Activated naive CD4-positive, alpha-beta T cell treated with anti-CD3 and anti-CD28 coated beads, Interleukin-2, amount 50 U/mL, for 16 hours (primary cell): ENCODE measurements at regions not wholly inside any gene's neighbourhood (a gene's known extent, or its start where the extent isn't known, plus 50 kb on each side); places are given as distances from the start of the nearest gene placed in this dataset.

ENCODE experiments used
- DNase-seq: peaks from one replicate; pipeline ENCODE4 v3.0.0-alpha.2; 2020

GRCh38 chr1:87938631-87939030 is 610.0 kb downstream of the LMO4 start:
- DNase-seq: no peak

GRCh38 chr1:87939444-87939843 is 610.8 kb downstream of the LMO4 start:
- no peak for DNase-seq

- no peak for DNase-seq
These were observed 611.7 kb downstream of the LMO4 start for GRCh38 chr1:87940421-87940820.

- no peak for DNase-seq
These were observed 612.8 kb downstream of the LMO4 start for GRCh38 chr1:87941337-87941946.

DNA sequence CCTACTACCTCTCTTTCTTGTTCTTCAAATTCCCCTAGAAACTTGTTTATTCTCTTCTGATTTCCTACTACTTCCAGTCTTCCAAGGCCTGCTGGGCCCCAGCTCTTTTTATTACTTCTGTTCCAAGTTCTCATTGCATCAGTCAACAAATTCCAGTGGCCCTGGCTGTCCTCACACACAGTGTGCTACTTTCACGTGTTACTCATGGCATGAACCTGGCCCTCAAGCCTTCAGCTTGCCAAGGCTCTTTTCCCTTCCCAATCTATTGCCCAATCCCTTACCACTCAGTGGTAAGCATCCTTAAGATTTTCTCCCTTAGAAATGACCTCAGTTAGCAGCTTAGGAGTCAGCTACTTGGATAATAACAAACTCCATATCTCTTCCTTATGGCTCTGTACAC is 613.5 kb downstream of the LMO4 start:
- no peak for DNase-seq

DNA sequence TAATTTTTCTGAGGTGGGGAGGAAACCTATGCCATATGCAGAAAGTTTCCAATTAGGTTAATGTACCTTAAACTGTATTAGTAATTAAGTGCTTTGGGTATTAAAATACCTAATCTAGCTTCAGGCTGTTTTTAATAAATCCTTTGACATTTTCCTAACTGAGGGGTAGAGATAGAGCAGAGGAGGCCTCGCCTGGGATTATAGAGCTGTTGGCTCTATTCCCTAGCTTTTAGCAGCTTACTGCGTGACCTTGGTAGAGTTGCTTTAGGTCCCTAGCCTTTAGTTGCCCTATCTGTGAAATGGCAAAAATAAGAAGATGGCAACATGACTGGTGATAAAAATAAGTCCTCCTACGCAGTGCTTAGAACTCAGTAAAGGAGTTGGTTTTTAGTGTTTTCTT is 621.0 kb downstream of the LMO4 start:
- no peak for DNase-seq

GRCh38 chr1:87950369-87950768 is 621.7 kb downstream of the LMO4 start:
- no peak for DNase-seq

GRCh38 chr1:87951409-87951808 is 622.7 kb downstream of the LMO4 start:
- no peak for DNase-seq

GRCh38 chr1:87951852-87952251 is 623.2 kb downstream of the LMO4 start:
- DNase-seq: no peak

GRCh38 chr1:87953121-87953520 is 624.4 kb downstream of the LMO4 start:
- no peak for DNase-seq

DNA sequence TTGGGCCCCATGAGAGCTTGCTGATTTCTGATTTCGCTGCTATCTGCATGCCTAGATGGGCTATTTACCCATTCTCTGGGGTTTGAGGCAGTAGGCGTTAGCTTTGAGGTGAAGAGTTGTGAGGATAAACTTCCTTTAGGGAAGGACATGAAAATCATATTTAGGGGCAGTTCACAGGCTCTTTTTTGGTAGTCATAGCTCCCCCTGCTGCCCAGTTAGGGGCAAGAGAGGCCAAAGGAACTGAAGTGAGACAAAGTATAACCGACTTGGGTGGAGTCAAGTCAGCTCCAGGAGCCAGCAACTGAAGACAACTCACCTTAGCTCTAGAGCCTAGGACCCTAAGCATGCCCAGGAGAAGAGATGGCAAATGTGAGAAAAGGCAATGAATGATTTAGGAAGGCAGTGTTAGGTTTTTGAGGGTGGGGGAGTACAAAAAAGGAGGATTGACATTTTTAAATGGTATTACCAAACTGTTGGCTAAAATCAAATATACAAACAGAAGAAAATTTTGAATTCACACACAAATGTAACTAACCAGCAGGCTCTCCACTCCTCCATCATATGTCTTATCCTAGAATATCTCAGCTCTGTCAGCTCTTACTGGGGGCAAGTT is 625.2 kb downstream of the LMO4 start:
- peak; percentile 35 for DNase-seq

DNA sequence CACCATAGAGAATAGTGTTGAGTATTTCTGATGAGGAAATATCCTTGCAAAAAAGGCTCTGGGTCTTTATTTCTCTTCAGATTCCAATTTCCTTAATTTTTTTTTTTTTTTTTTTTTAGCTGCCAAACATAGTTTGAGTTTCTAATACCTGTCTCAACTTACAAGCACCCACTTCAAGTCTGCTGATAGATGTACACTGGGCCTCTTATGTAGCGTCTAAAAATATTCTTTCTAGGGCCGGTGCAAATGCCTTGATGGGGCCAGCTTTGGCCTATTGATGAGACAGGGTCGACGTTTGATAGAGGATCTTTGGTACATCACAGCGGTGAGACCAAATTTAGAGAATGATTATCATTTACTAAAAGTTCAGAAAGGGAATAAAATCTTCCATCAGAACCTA is 626.4 kb downstream of the LMO4 start:
- no peak for DNase-seq

DNA sequence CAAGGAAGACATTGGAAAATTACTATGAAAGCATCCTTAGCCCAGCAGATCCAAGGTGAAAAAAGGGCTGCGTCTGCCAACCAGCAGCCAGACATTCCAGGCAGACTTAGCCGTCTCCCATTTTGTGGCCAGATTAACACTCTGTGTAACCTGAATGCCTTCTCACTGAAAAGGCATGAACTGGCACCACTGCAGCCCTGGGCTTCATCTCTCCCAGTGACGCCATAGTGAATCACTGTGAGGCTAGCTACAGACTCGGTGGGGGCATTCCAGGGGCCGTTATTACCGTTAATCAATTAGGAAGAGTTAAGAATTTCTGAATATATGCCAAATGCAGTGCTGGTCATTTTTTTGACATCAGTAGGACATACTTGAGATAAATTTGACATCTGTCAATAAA is 627.4 kb downstream of the LMO4 start:
- no peak for DNase-seq

DNA sequence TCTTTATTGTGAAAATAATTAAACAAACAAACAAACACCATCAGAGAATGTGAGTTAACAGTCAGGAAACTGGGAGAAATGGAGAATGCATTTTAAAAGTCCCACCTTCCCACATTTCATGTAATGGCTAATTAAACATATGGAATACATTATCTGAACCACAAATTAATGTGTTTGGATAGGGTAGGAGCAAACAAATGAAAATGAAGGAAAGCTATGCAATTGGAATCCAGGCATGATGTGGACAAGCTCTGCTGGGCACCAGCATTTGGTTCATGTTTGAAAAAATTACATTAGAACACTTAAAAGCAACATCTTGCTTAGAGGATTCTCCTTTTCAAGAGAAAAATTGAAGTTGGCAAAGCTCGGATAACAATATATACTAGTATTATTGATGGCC is 628.1 kb downstream of the LMO4 start:
- no peak for DNase-seq

DNA sequence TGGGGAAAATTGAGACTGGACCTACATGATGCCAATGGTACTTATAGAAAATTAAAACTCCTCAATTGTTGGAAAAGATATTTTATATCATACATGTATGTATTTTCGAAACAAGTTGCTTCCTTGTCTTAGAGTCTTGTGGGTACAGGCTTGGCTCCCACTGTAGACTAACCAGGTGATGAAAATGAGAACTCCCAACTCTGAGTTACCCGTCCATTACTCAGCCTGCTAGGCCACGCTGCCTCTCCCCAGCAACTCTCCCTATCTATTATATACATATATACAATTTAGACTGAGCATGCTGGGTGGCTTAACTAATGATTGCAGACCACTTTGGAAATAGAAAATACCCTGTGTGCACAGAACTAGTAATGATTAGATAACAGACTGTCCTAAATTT is 628.7 kb downstream of the LMO4 start:
- no peak for DNase-seq

- DNase-seq: no peak
These were observed 629.5 kb downstream of the LMO4 start for GRCh38 chr1:87958201-87958600.

DNA sequence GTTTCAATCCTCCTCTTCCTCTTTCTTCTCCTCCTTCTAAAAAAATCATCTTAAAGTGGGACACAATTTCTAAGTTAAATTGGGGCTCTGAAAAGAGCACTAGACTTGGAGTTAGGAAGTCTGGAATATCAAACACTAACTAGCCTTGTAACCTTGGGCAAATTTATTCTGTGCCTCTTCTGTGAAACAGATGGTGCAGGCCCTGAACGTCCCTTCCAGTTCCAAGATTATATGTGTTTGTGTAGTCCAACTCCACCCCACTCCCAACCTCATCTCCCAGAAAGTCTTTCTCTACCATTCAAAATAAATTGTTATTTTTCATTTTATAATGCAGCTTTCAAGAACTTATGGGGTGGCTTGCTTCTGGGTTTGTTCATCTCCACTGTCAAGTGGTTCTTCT is 630.0 kb downstream of the LMO4 start:
- DNase-seq: no peak

DNA sequence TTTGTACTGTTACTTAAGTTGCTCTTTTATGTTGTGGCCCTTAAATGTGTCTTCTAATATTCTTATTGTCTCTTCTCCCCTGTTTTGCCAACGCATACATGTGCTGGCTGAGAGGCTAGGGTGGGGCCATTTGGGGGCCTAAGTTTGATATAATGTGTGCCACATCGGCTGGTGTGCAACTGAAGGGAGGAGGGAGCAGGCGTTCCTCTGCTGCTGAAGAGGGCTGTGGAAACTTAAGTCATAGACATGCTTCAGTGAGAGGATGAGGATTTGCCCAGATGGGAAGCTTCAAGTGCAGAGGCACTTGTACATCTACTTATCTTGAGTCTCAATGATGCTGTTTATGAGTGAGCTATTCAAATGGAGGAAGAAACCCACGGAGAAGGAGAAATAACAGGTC is 630.6 kb downstream of the LMO4 start:
- DNase-seq: no peak

GRCh38 chr1:87961992-87962391 is 633.3 kb downstream of the LMO4 start:
- DNase-seq: no peak

DNA sequence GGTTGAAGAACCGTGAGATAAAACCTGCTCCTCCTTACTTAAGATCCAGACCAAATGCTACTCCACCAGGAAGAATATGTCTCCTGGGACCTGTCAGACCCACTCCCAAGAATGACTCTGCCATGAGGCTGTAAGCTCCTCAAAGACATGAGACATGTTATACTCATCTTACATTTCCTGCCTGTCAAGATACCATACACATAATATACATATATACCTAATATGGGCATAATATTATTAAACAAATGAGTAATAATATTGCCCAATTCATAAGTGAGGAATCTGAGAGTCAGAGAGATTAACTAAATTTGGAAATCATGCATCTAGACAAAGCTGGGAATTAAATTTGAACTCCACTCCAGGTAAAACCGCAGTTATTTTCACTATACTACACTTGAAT is 634.9 kb downstream of the LMO4 start:
- no peak for DNase-seq

DNA sequence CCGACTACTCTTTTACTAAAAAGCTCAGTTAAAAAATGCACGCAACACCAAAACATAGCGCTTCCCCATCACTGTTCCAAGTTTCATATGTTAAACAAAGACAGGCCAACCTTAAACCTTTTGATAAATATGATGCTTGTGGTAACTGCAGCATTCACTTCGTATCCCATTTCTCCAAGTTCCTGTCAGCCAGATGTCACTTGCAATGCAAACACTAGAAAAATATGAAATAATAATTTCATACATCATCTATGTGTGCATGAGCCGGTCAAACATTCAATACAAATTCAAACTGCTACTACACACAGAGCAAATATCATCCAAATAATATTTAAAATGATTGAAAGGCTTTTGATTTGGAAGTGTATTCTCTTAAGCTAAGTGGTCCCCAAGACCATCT is 636.5 kb downstream of the LMO4 start:
- DNase-seq: no peak

DNA sequence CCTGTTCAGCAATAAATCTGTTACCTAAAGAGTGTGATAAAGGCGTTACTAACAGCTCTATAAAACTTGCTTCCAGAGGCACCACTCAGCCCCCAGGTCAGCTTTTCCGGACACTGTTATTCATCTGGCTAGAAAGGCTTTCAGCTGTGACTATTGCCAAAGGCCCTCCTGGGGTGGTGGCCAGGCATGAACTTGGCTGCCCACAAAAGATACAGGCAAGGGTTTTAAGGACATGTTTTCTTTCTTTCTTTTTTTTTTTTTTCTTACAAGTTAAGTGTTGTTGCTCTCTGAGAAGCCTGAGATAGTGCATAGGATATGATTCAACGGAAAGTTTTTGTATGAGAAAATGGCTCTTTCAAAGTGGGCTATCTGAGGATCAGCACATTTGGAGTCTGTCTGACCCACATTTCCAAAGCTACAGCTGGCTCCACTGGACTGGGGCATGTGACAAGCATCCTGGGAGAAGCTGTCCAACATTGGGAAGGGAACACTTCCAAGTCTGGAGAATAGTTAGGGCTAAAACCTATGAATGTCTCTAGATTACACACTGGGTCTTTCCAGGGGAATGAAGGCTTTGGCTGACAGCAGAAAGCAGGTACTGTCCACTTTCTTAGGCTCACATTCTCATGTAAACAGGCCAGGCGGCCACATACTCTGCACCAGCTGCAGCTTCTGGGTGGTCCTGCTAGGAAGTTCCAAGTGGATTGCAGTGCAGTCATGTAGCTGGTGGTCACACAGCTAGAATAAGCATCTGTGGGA is 639.7 kb downstream of the LMO4 start:
- no peak for DNase-seq

GRCh38 chr1:87969040-87969439 is 640.4 kb downstream of the LMO4 start:
- DNase-seq: no peak

- no peak for DNase-seq
These were observed 644.1 kb downstream of the LMO4 start for GRCh38 chr1:87972811-87973210.

DNA sequence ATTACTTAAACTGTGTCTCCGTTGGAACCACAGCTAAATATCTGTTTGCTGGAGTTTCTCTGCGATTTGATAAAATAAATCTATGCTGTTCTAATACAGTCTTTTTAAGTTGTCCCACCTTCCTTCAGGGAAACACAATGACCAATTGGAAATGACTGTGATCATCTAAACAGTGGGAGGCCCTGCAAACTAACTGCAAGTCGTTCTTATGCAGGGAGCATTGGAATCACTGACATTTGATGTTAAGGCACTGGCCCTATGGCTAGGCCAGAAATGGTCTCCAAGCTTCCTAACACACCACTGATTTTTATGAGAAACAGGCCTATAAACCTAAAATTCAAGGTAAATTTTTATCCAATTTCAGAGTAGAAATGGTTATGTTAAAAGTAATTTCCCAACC is 645.2 kb downstream of the LMO4 start:
- DNase-seq: no peak
